Ishikawa (cell line): ENCODE measurements at regions not wholly inside any gene's neighbourhood (a gene's known extent, or its start where the extent isn't known, plus 50 kb on each side); places are given as distances from the start of the nearest gene placed in this dataset.

Experiments used
- CEBPB ChIP-seq: IDR thresholded peaks from 2 replicates; pipeline ENCODE4 v1.6.1; 2012
- CREB1 ChIP-seq: IDR thresholded peaks from 2 replicates; pipeline ENCODE4 v1.6.1; 2012; ENCODE audit warnings: low read depth
- EGR1 ChIP-seq: IDR thresholded peaks from 2 replicates; pipeline ENCODE4 v1.6.1; 2012
- EP300 ChIP-seq: IDR thresholded peaks from 2 replicates; pipeline ENCODE4 v1.6.1; 2012; ENCODE audit warnings: borderline replicate concordance
- FOXM1 ChIP-seq: IDR thresholded peaks from 2 replicates; pipeline ENCODE4 v1.6.1; 2012; ENCODE audit warnings: low read depth, borderline replicate concordance
- MAX ChIP-seq: IDR thresholded peaks from 2 replicates; pipeline ENCODE4 v1.6.1; 2012
- NFIC ChIP-seq: IDR thresholded peaks from 2 replicates; pipeline ENCODE4 v1.6.1; 2012
- RAD21 ChIP-seq: IDR thresholded peaks from 2 replicates; pipeline ENCODE4 v1.6.1; 2012; ENCODE audit warnings: low read depth
- TAF1 ChIP-seq: IDR thresholded peaks from 2 replicates; pipeline ENCODE4 v1.6.1; 2012; ENCODE audit warnings: low read depth, mild to moderate bottlenecking
- TCF12 ChIP-seq: IDR thresholded peaks from 2 replicates; pipeline ENCODE4 v1.6.1; 2012; ENCODE audit warnings: low read depth
- TEAD4 ChIP-seq: IDR thresholded peaks from 2 replicates; pipeline ENCODE4 v1.6.1; 2012
- YY1 ChIP-seq: IDR thresholded peaks from 2 replicates; pipeline ENCODE4 v1.6.1; 2012; ENCODE audit warnings: low read depth
- ZBTB7A ChIP-seq: IDR thresholded peaks from 2 replicates; pipeline ENCODE4 v1.6.1; 2012; ENCODE audit warnings: low read depth
- TF ChIP-seq, protein P1 (sequence below): IDR thresholded peaks from 2 replicates; pipeline ENCODE4 v1.6.1; 2012; ENCODE audit warnings: low read depth, mild to moderate bottlenecking
- TF ChIP-seq, protein P2 (sequence below): IDR thresholded peaks from 2 replicates; pipeline ENCODE4 v1.6.1; 2012

DNA sequence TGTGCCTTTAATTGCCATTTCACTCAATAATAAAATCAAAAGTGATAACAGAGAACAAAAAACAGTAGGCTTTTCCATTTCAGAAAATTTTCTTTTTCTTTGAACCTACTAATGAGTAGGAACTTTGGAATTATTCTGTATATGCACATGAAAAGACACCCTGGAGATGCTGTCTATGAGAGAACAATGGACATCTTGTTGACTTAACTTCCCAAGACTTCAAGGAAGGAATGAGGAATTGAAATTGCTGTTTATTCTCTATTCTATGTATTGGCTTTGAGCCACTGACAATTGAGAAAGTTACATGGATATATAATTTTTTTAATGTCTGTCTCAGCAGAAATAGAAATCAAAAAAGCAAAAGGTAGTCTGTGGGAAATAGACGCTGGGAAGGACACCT is 98.6 kb upstream of the PCSK2 start:
- TF ChIP-seq EP300 (no peak), ZBTB7A (no peak), YY1 (no peak), TEAD4 (no peak), CREB1 (no peak), EGR1 (no peak), TCF12 (no peak), NFIC (no peak), MAX (no peak), RAD21 (no peak), CEBPB (no peak), FOXM1 (no peak), TAF1 (no peak)
- TF ChIP-seq, protein P1, sequence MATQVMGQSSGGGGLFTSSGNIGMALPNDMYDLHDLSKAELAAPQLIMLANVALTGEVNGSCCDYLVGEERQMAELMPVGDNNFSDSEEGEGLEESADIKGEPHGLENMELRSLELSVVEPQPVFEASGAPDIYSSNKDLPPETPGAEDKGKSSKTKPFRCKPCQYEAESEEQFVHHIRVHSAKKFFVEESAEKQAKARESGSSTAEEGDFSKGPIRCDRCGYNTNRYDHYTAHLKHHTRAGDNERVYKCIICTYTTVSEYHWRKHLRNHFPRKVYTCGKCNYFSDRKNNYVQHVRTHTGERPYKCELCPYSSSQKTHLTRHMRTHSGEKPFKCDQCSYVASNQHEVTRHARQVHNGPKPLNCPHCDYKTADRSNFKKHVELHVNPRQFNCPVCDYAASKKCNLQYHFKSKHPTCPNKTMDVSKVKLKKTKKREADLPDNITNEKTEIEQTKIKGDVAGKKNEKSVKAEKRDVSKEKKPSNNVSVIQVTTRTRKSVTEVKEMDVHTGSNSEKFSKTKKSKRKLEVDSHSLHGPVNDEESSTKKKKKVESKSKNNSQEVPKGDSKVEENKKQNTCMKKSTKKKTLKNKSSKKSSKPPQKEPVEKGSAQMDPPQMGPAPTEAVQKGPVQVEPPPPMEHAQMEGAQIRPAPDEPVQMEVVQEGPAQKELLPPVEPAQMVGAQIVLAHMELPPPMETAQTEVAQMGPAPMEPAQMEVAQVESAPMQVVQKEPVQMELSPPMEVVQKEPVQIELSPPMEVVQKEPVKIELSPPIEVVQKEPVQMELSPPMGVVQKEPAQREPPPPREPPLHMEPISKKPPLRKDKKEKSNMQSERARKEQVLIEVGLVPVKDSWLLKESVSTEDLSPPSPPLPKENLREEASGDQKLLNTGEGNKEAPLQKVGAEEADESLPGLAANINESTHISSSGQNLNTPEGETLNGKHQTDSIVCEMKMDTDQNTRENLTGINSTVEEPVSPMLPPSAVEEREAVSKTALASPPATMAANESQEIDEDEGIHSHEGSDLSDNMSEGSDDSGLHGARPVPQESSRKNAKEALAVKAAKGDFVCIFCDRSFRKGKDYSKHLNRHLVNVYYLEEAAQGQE = no peak
- TF ChIP-seq, protein P2, sequence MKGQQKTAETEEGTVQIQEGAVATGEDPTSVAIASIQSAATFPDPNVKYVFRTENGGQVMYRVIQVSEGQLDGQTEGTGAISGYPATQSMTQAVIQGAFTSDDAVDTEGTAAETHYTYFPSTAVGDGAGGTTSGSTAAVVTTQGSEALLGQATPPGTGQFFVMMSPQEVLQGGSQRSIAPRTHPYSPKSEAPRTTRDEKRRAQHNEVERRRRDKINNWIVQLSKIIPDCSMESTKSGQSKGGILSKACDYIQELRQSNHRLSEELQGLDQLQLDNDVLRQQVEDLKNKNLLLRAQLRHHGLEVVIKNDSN = no peak

- TF ChIP-seq MAX (no peak), TAF1 (no peak), FOXM1 (no peak)
Measured at GRCh38 chr20:17129089-17129488, 97.8 kb upstream of the PCSK2 start.

- TF ChIP-seq CEBPB (no peak), TEAD4 (no peak), TAF1 (no peak), YY1 (no peak), MAX (no peak), CREB1 (no peak), RAD21 (no peak), ZBTB7A (no peak), TCF12 (no peak), FOXM1 (no peak), EGR1 (no peak), NFIC (no peak), EP300 (no peak)
- TF ChIP-seq, protein P1 = no peak
- TF ChIP-seq, protein P2 = no peak
Measured at GRCh38 chr20:17137692-17138091, 89.1 kb upstream of the PCSK2 start.

DNA sequence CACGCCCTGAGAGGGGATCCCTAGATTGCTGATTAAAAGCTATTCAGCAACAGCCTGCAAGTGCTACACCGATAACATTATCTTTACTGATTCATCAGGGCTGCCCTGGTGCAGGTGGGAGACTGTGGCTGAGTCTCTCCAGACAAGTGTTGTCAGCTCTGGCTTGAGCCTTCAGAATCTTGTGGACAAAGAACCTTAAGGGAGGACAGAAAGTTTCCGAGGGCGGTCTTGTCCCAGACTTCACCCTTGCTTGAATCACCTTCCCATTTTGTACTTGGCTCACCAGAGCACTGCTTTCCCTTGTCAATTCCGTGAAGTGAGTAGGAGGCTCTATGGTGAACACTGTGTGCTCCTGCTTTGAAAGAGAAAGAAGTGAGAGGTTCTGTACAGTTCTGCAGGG is 88.6 kb upstream of the PCSK2 start:
- TF ChIP-seq CEBPB (no peak), EGR1 (no peak), YY1 (no peak), TCF12 (no peak), FOXM1 (no peak), CREB1 (no peak), RAD21 (no peak), TAF1 (no peak), TEAD4 (no peak), MAX (no peak), NFIC (no peak), ZBTB7A (no peak), EP300 (no peak)
- TF ChIP-seq, protein P1 = no peak
- TF ChIP-seq, protein P2 = no peak
